Ishikawa (cell line): ENCODE measurements at regions not wholly inside any gene's neighbourhood (a gene's known extent, or its start where the extent isn't known, plus 50 kb on each side); places are given as distances from the start of the nearest gene placed in this dataset.

ENCODE experiments used
- CEBPB ChIP-seq: IDR thresholded peaks from 2 replicates; pipeline ENCODE4 v1.6.1; 2012
- CREB1 ChIP-seq: IDR thresholded peaks from 2 replicates; pipeline ENCODE4 v1.6.1; 2012; ENCODE audit warnings: low read depth
- EGR1 ChIP-seq: IDR thresholded peaks from 2 replicates; pipeline ENCODE4 v1.6.1; 2012
- EP300 ChIP-seq: IDR thresholded peaks from 2 replicates; pipeline ENCODE4 v1.6.1; 2012; ENCODE audit warnings: borderline replicate concordance
- FOXM1 ChIP-seq: IDR thresholded peaks from 2 replicates; pipeline ENCODE4 v1.6.1; 2012; ENCODE audit warnings: low read depth, borderline replicate concordance
- NFIC ChIP-seq: IDR thresholded peaks from 2 replicates; pipeline ENCODE4 v1.6.1; 2012
- RAD21 ChIP-seq: IDR thresholded peaks from 2 replicates; pipeline ENCODE4 v1.6.1; 2012; ENCODE audit warnings: low read depth
- TAF1 ChIP-seq: IDR thresholded peaks from 2 replicates; pipeline ENCODE4 v1.6.1; 2012; ENCODE audit warnings: low read depth, mild to moderate bottlenecking
- TCF12 ChIP-seq: IDR thresholded peaks from 2 replicates; pipeline ENCODE4 v1.6.1; 2012; ENCODE audit warnings: low read depth
- YY1 ChIP-seq: IDR thresholded peaks from 2 replicates; pipeline ENCODE4 v1.6.1; 2012; ENCODE audit warnings: low read depth
- TF ChIP-seq, protein P1 (sequence below): IDR thresholded peaks from 2 replicates; pipeline ENCODE4 v1.6.1; 2012
- TF ChIP-seq, protein P2 (sequence below): IDR thresholded peaks from 2 replicates; pipeline ENCODE4 v1.6.1; 2012
- TF ChIP-seq, protein P3 (sequence below): IDR thresholded peaks from 2 replicates; pipeline ENCODE4 v1.6.1; 2012; ENCODE audit warnings: low read depth, mild to moderate bottlenecking

DNA sequence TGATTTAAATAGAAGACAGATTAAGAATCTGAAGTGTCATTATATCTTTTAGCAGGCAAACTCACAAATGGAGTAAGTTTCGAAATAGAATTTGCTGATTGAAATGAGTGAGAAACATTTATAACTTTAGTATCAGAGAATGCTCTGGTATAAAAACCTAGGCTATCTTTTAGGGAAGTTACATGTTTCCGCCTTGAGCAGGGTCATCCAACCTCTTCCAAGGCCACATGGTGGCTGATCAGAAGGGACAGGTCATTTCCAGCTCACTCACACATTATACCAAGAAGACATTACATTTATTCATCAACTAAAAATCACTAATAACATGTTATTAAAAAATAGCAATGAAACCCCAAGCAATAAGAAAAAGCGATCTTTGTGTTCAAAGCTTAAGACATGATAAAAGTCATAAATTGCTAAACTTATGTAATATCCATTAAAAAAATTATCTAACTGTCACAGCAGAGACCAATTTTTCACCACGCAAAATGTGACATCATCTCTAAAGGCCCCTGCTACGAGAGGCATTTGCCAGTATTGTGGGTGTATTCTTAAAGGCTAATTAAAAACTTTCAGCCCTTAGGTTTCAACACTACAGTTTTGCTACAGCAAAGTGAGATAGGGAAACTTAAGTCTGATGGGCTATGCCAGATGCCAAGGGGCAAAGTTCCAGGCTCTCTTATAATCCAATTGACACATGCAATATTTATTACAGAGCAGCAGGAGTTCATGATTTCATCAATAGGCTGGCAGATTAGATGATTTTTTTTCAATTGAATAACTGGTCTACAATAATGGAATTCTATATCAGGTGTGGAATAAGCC, 240.4 kb upstream of the TBL1XR1 start:
- TF ChIP-seq EP300 (no peak), TAF1 (no peak), CREB1 (no peak), RAD21 (no peak), NFIC (no peak), TCF12 (no peak), FOXM1 (no peak), YY1 (no peak), EGR1 (no peak), CEBPB (no peak)
- TF ChIP-seq, protein P1, sequence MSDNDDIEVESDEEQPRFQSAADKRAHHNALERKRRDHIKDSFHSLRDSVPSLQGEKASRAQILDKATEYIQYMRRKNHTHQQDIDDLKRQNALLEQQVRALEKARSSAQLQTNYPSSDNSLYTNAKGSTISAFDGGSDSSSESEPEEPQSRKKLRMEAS = no peak
- TF ChIP-seq, protein P2, sequence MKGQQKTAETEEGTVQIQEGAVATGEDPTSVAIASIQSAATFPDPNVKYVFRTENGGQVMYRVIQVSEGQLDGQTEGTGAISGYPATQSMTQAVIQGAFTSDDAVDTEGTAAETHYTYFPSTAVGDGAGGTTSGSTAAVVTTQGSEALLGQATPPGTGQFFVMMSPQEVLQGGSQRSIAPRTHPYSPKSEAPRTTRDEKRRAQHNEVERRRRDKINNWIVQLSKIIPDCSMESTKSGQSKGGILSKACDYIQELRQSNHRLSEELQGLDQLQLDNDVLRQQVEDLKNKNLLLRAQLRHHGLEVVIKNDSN = no peak
- TF ChIP-seq, protein P3, sequence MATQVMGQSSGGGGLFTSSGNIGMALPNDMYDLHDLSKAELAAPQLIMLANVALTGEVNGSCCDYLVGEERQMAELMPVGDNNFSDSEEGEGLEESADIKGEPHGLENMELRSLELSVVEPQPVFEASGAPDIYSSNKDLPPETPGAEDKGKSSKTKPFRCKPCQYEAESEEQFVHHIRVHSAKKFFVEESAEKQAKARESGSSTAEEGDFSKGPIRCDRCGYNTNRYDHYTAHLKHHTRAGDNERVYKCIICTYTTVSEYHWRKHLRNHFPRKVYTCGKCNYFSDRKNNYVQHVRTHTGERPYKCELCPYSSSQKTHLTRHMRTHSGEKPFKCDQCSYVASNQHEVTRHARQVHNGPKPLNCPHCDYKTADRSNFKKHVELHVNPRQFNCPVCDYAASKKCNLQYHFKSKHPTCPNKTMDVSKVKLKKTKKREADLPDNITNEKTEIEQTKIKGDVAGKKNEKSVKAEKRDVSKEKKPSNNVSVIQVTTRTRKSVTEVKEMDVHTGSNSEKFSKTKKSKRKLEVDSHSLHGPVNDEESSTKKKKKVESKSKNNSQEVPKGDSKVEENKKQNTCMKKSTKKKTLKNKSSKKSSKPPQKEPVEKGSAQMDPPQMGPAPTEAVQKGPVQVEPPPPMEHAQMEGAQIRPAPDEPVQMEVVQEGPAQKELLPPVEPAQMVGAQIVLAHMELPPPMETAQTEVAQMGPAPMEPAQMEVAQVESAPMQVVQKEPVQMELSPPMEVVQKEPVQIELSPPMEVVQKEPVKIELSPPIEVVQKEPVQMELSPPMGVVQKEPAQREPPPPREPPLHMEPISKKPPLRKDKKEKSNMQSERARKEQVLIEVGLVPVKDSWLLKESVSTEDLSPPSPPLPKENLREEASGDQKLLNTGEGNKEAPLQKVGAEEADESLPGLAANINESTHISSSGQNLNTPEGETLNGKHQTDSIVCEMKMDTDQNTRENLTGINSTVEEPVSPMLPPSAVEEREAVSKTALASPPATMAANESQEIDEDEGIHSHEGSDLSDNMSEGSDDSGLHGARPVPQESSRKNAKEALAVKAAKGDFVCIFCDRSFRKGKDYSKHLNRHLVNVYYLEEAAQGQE = no peak
